A549 (cell line): ENCODE measurements at regions not wholly inside any gene's neighbourhood (a gene's known extent, or its start where the extent isn't known, plus 50 kb on each side); places are given as distances from the start of the nearest gene placed in this dataset.

Source experiments
- ATAC-seq, 2 experiments: fragments of 200-7000 bp in 1 of 2; fragments of >200 bp in 1 of 2; cut with Nextera tagmentation in 1 of 2; cut with Tn5 transposase in 1 of 2; 3 replicates each; pipeline versions ENCODE4 v1.8.0 to v1.9.1; 2018 to 2020; ENCODE audit warnings: mild to moderate bottlenecking in 1 of 2, moderate library complexity in 1 of 2
- CTCF ChIA-PET: fragments of 300-600 bp; sonication (Branson Sonifier 250); formaldehyde crosslinking; extraction: SDS; loops from one replicate; lab custom pipeline; 2021; ENCODE audit warnings: antibody characterized with exemption, inconsistent platforms; lab: Yijun Ruan, JAX
- POLR2A ChIA-PET: fragments of 350-600 bp; formaldehyde crosslinking; extraction: SDS; loops from one replicate; lab custom pipeline; 2021; ENCODE audit warnings: antibody characterized with exemption, inconsistent platforms; lab: Yijun Ruan, JAX
- DNase-seq, 2 experiments: peaks; one replicate each; pipeline versions ENCODE4 v3.0.0 to v3.0.0-alpha.2; 2011 to 2016; ENCODE audit warnings: low read depth in 1 of 2, low spot score in 1 of 2
- FAIRE-seq: peaks from 2 replicates; lab custom pipeline; 2011; peaks lifted over from hg19 to GRCh38; lab: Jason Lieb, UNC
- H3K27ac ChIP-seq, 2 experiments: fragments of >200 bp; sonication (Bioruptor Twin); formaldehyde crosslinking; 3 replicates each; pipeline ENCODE4 v1.5.1; 2016 to 2017
- H3K4me1 ChIP-seq: fragments of >200 bp; sonication (Bioruptor Twin); formaldehyde crosslinking; 3 replicates; pipeline ENCODE4 v1.6.1; 2016
- H3K4me2 ChIP-seq: fragments of >200 bp; sonication (Bioruptor Twin); formaldehyde crosslinking; 3 replicates; pipeline ENCODE4 v1.6.1; 2016
- H3K4me3 ChIP-seq: fragments of >200 bp; sonication (Bioruptor Twin); formaldehyde crosslinking; 3 replicates; pipeline ENCODE4 v1.5.1; 2016
- H3K9me3 ChIP-seq: fragments of >200 bp; sonication (Bioruptor Twin); formaldehyde crosslinking; 3 replicates; pipeline ENCODE4 v1.6.1; 2016
- CBX8 ChIP-seq: fragments of 200-600 bp; sonication (generic); IDR thresholded peaks from 2 replicates; pipeline ENCODE4 v1.6.1; 2016
- CEBPB ChIP-seq, 2 experiments: fragments of >200 bp in 1 of 2; sonication (Bioruptor Twin) in 1 of 2; formaldehyde crosslinking in 1 of 2; IDR thresholded peaks; 2 replicates each; pipeline ENCODE4 v1.6.1; 2012 to 2016
- CHD2 ChIP-seq: fragments of 150-350 bp; IDR thresholded peaks from 2 replicates; pipeline ENCODE4 v1.6.1; 2014; ENCODE audit warnings: low read length; ENCODE audit not compliant: partially characterized antibody
- EHMT2 ChIP-seq: fragments of 200-600 bp; sonication (generic); IDR thresholded peaks from 2 replicates; pipeline ENCODE4 v1.6.1; 2016; ENCODE audit warnings: antibody characterized with exemption, low read depth, mild to moderate bottlenecking, moderate library complexity
- ESRRA ChIP-seq: fragments of 150-350 bp; IDR thresholded peaks from 2 replicates; pipeline ENCODE4 v1.6.1; 2014; ENCODE audit warnings: mild to moderate bottlenecking, low read length, borderline replicate concordance
- HOXB13 ChIP-seq: fragments of 250-450 bp; sonication (Bioruptor Pico); IDR thresholded peaks from 2 replicates; pipeline ENCODE4 v1.5.0; 2020; ENCODE audit warnings: low read depth, mild to moderate bottlenecking, moderate library complexity
- JUN ChIP-seq, 2 experiments: fragments of >200 bp; sonication (Bioruptor Twin); formaldehyde crosslinking; IDR thresholded peaks; 2 replicates in 1 of 2; 3 replicates in 1 of 2; pipeline ENCODE4 v1.6.1; 2016 to 2017
- KDM1A ChIP-seq: fragments of 200-600 bp; sonication (generic); IDR thresholded peaks from 2 replicates; pipeline ENCODE4 v1.6.1; 2016; ENCODE audit warnings: low read depth, mild to moderate bottlenecking
- KDM5A ChIP-seq: fragments of 200-600 bp; sonication (generic); IDR thresholded peaks from 2 replicates; pipeline ENCODE4 v1.6.1; 2016; ENCODE audit warnings: antibody characterized with exemption, mild to moderate bottlenecking
- MAFK ChIP-seq: fragments of 450-650 bp; IDR thresholded peaks from 2 replicates; pipeline ENCODE4 v1.6.1; 2014; ENCODE audit not compliant: partially characterized antibody
- MYC ChIP-seq: IDR thresholded peaks from 2 replicates; pipeline ENCODE4 v1.6.1; 2012; ENCODE audit warnings: mild to moderate bottlenecking, inconsistent platforms, low read length, improper control_type of control experiment, borderline replicate concordance
- PHF8 ChIP-seq: fragments of 200-600 bp; sonication (generic); IDR thresholded peaks from 2 replicates; pipeline ENCODE4 v1.6.1; 2016; ENCODE audit warnings: low read depth, mild to moderate bottlenecking, antibody characterized with exemption, moderate library complexity, borderline replicate concordance
- POLR2A ChIP-seq: IDR thresholded peaks from 2 replicates; pipeline ENCODE4 v1.6.1; 2012; ENCODE audit warnings: mild to moderate bottlenecking, low read length
- RARB ChIP-seq: fragments of 250-450 bp; sonication (Bioruptor Pico); IDR thresholded peaks from 2 replicates; pipeline ENCODE4 v1.8.0; 2021; ENCODE audit warnings: mild to moderate bottlenecking, moderate library complexity
- RNF2 ChIP-seq: fragments of 200-600 bp; sonication (generic); IDR thresholded peaks from 2 replicates; pipeline ENCODE4 v1.6.1; 2016; ENCODE audit warnings: low read depth, mild to moderate bottlenecking, antibody characterized with exemption, moderate library complexity, borderline replicate concordance
- TFCP2L1 ChIP-seq: fragments of 250-450 bp; sonication (Bioruptor Pico); IDR thresholded peaks from 2 replicates; pipeline ENCODE4 v1.5.0; 2021; ENCODE audit warnings: mild to moderate bottlenecking
- ZNF302 ChIP-seq: fragments of 250-450 bp; sonication (Bioruptor Pico); IDR thresholded peaks from 2 replicates; pipeline ENCODE4 v1.9.0; 2021; ENCODE audit warnings: inconsistent platforms, mild to moderate bottlenecking, moderate library complexity
- ZSCAN20 ChIP-seq: fragments of 250-450 bp; sonication (Bioruptor Pico); IDR thresholded peaks from 2 replicates; pipeline ENCODE4 v1.8.0; 2022; ENCODE audit warnings: mild to moderate bottlenecking, moderate library complexity
- WGBS: methylation state at CpG from one replicate; pipeline ENCODE4 v1.1.6; 2017; ENCODE audit errors: missing lambda C conversion rate; 5-methylcytosine and 5-hydroxymethylcytosine counted together
- TF ChIP-seq, protein P1 (sequence below): fragments of >200 bp; sonication (Bioruptor Twin); formaldehyde crosslinking; IDR thresholded peaks from 2 replicates; pipeline ENCODE4 v1.6.1; 2016
- TF ChIP-seq, protein P2 (sequence below): fragments of 200-600 bp; sonication (generic); IDR thresholded peaks from 2 replicates; pipeline ENCODE4 v1.6.1; 2016; ENCODE audit warnings: antibody characterized with exemption, mild to moderate bottlenecking, moderate library complexity
- TF ChIP-seq, protein P3 (sequence below): fragments of 450-650 bp; IDR thresholded peaks from 2 replicates; pipeline ENCODE4 v1.6.1; 2014; ENCODE audit warnings: antibody characterized with exemption

DNA sequence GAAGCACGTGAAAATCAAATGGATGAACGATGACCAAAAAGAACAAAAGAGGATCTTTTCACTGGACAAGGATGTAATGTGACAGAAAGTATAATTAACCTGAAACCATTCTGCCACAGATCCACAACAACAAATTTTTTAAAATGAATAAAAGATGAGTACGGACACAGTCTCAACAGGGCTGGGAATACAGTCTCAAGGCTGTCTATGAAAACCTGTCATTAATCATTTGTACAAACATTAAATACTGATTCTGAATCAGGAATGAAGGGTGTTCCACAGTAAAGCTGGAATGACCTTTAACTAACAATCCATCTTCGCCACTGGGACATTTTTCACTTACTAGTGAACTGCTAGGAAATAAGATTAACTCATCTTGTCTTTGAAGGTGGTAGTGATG, 506.9 kb upstream of the ADAMTS9 start:
- ChIA-PET CTCF (no interaction called here), POLR2A (no interaction called here)
- H3K27ac ChIP-seq = no peak overlapping the region
- no peaks in the 10 kb centered on the region for H3K4me1 ChIP-seq
- FAIRE-seq = no peak
- ATAC-seq = no peak
- no peak for DNase-seq
- WGBS = 4% methylated on average over 4 of the region's 4 CpGs
- TF ChIP-seq ESRRA (no peak), CBX8 (no peak), KDM5A (no peak), CHD2 (no peak), KDM1A (no peak), ZSCAN20 (CRISPR knock-in tag) (no peak), PHF8 (no peak), RNF2 (no peak), HOXB13 (CRISPR knock-in tag) (no peak), RARB (CRISPR knock-in tag) (no peak), ZNF302 (CRISPR knock-in tag) (no peak), CEBPB (IDR thresholded peaks at IDR 0.05) (no peak), POLR2A (no peak), JUN (IDR thresholded peaks at IDR 0.05) (no peak), EHMT2 (no peak)
- TF ChIP-seq, protein P1, sequence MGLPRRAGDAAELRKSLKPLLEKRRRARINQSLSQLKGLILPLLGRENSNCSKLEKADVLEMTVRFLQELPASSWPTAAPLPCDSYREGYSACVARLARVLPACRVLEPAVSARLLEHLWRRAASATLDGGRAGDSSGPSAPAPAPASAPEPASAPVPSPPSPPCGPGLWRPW = no peak
- TF ChIP-seq, protein P2, sequence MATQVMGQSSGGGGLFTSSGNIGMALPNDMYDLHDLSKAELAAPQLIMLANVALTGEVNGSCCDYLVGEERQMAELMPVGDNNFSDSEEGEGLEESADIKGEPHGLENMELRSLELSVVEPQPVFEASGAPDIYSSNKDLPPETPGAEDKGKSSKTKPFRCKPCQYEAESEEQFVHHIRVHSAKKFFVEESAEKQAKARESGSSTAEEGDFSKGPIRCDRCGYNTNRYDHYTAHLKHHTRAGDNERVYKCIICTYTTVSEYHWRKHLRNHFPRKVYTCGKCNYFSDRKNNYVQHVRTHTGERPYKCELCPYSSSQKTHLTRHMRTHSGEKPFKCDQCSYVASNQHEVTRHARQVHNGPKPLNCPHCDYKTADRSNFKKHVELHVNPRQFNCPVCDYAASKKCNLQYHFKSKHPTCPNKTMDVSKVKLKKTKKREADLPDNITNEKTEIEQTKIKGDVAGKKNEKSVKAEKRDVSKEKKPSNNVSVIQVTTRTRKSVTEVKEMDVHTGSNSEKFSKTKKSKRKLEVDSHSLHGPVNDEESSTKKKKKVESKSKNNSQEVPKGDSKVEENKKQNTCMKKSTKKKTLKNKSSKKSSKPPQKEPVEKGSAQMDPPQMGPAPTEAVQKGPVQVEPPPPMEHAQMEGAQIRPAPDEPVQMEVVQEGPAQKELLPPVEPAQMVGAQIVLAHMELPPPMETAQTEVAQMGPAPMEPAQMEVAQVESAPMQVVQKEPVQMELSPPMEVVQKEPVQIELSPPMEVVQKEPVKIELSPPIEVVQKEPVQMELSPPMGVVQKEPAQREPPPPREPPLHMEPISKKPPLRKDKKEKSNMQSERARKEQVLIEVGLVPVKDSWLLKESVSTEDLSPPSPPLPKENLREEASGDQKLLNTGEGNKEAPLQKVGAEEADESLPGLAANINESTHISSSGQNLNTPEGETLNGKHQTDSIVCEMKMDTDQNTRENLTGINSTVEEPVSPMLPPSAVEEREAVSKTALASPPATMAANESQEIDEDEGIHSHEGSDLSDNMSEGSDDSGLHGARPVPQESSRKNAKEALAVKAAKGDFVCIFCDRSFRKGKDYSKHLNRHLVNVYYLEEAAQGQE = no peak
- TF ChIP-seq, protein P3, sequence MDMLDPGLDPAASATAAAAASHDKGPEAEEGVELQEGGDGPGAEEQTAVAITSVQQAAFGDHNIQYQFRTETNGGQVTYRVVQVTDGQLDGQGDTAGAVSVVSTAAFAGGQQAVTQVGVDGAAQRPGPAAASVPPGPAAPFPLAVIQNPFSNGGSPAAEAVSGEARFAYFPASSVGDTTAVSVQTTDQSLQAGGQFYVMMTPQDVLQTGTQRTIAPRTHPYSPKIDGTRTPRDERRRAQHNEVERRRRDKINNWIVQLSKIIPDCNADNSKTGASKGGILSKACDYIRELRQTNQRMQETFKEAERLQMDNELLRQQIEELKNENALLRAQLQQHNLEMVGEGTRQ = no peak
- no peak overlapping the region for H3K4me2 ChIP-seq
- H3K9me3 ChIP-seq = no peaks in the 10 kb centered on the region
- H3K4me3 ChIP-seq = no peak overlapping the region

DNA sequence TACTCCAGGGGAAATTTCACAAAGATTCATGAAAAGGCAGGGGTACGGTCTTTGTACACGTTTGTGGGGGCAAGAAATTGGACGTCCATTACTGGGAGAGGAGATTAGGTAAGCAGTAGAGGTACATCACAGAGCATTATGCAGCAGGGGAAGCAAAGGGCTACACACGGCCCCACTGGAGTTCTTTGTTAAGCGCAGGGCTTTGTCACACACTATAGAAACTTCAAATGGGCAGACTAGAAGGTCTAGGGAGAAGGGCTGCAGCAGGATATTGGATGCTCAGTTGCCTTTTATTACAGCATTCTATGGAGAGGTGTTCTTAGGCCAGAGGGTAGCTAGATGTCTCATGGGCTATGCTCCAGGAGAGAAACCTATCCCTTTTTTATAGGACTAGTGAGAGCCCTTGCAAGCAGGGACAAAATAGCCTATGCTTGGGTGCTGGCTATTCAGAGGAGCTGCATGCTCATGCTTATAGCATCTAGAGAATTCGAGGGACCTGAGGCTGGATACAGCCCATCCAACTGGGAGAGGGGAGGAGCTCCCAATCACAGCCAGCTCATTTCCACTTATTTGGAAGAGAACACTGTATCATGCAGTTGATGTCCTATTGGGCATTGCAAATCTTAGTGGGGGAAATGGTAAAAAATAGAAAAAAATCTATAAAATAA, 506.4 kb upstream of the ADAMTS9 start:
- FAIRE-seq (no peak), ATAC-seq (no peak), DNase-seq (no peak)
- no peak overlapping the region for H3K27ac ChIP-seq
- H3K4me2 ChIP-seq = no peak overlapping the region
- POLR2A ChIA-PET = no interaction called here
- 14% methylated on average over 6 of the region's 6 CpGs for WGBS
- TF ChIP-seq TFCP2L1 (CRISPR knock-in tag) (no peak), MAFK (no peak), ZSCAN20 (CRISPR knock-in tag) (no peak)
- H3K4me3 ChIP-seq = no peak overlapping the region
- CTCF ChIA-PET = no interaction called here
- no peaks in the 10 kb centered on the region for H3K9me3 ChIP-seq
- no peaks in the 10 kb centered on the region for H3K4me1 ChIP-seq

DNA sequence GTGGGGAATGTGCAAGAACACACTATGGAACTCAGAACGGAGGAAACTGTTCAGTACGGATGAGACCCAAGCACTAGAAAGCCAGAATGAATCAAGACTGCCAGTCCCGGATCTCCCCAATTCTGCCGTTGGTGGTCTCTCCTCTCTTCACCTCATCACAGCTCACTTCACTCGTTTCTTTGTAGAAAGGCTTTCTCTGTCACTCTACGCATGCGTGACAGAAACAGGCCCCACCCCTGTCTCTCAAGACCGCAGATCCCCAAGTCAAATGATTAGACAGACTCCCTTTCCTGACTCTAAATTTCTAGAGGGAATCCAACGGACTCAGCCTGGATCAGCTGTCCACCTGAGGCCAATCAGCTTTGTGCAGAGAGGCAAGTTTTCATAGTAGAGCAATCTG, 505.7 kb upstream of the ADAMTS9 start:
- ATAC-seq = no peak
- 46% methylated on average over 9 of the region's 9 CpGs for WGBS
- no peak for FAIRE-seq
- Histone ChIP-seq H3K9me3 (no peaks in the 10 kb centered on the region), H3K27ac (no peak overlapping the region), H3K4me3 (no peak overlapping the region), H3K4me1 (no peaks in the 10 kb centered on the region), H3K4me2 (no peak overlapping the region)
- ChIA-PET POLR2A (no interaction called here), CTCF (no interaction called here)
- no peak for DNase-seq
- TF ChIP-seq MYC (no peak), CHD2 (no peak)
